ENCODE measurements at regions not wholly inside any gene's neighbourhood (a gene's known extent, or its start where the extent isn't known, plus 50 kb on each side); places are given as distances from the start of the nearest gene placed in this dataset.

DNA sequence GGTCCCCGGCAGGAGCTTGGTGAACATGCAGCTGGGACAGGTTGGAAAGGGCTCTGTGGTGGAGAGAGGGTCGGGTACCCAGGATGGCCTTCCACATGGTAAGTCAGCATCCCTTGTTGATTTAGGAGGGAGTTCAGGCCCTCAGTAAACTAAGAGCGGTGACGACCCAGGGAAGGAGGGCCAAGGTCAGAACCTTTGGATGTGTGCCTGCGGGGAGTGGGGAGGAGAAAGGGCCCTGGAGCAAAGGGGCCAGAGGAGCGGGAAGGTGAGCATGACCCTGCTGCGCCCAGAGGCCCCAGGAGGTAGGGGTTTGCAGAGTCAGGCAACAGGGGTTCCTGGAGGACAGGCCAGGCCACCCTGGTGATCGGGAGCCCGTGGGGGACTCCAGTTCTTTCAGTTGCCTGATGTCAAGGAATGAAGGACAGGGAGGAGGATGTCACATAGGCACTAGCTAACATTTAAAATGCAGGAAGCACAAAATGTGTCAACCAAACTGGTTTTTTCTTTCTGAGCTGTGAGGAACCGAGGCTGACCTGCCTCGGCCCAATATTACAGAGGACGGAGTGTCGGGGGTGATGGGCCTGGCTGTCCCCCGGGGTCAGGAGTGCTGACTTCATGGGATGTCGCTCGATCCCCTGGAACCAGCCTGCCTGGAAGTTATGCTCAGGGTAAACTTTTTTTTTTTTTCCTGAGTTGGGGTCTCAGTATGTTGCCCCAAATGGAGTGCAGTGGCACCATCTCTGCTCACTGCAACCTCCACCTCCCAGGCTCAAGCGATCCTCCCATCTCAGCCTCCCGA is 117.4 kb upstream of the SLC45A1 start:
- H2BK5ac ChIP-seq (ENCODE audit: low read depth, low read length, poor library complexity, severe bottlenecking), result peak overlapping the region; percentile 97
- H4K91ac ChIP-seq (ENCODE audit: insufficient read depth, low read depth, low read length), result peak overlapping the region; percentile 98
- in situ Hi-C loops (cut with MboI; ENCODE audit: low sequenced_read_pairs) (no loop called here), dilution Hi-C loops (cut with HindIII; ENCODE audit: low sequenced_read_pairs, unreplicated experiment) (no loop called here), intact Hi-C loops (cut with micrococcal nuclease) (loop anchor here (5.0 kb wide), 2 partner anchors 103 to 173 kb away; partner anchors contain the start of gene ERRFI1)
- peak overlapping the region; percentile 98 for H2BK20ac ChIP-seq (ENCODE audit: low read depth, low read length)
- TF ChIP-seq, protein P1, sequence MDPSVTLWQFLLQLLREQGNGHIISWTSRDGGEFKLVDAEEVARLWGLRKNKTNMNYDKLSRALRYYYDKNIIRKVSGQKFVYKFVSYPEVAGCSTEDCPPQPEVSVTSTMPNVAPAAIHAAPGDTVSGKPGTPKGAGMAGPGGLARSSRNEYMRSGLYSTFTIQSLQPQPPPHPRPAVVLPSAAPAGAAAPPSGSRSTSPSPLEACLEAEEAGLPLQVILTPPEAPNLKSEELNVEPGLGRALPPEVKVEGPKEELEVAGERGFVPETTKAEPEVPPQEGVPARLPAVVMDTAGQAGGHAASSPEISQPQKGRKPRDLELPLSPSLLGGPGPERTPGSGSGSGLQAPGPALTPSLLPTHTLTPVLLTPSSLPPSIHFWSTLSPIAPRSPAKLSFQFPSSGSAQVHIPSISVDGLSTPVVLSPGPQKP (IDR thresholded peaks at IDR 0.05; ENCODE audit: borderline replicate concordance, low read depth, low read length), result no peak
- TF ChIP-seq SMC3 (IDR thresholded peaks at IDR 0.05; ENCODE audit: low read depth, low read length) (no peak), RFX5 (IDR thresholded peaks at IDR 0.05; ENCODE audit: low read depth, low read length) (no peak), MXI1 (IDR thresholded peaks at IDR 0.05; ENCODE audit: borderline replicate concordance, low read depth, low read length) (no peak), FOS (IDR thresholded peaks at IDR 0.05; ENCODE audit: low read depth, low read length) (no peak), MAFK (IDR thresholded peaks at IDR 0.05; ENCODE audit: low read depth, low read length) (no peak), POLR2A (IDR thresholded peaks at IDR 0.05; ENCODE audit: low read depth, low read length) (no peak), RAD21 (IDR thresholded peaks at IDR 0.05; ENCODE audit: low read length) (no peak)
- TF ChIP-seq, protein P2, sequence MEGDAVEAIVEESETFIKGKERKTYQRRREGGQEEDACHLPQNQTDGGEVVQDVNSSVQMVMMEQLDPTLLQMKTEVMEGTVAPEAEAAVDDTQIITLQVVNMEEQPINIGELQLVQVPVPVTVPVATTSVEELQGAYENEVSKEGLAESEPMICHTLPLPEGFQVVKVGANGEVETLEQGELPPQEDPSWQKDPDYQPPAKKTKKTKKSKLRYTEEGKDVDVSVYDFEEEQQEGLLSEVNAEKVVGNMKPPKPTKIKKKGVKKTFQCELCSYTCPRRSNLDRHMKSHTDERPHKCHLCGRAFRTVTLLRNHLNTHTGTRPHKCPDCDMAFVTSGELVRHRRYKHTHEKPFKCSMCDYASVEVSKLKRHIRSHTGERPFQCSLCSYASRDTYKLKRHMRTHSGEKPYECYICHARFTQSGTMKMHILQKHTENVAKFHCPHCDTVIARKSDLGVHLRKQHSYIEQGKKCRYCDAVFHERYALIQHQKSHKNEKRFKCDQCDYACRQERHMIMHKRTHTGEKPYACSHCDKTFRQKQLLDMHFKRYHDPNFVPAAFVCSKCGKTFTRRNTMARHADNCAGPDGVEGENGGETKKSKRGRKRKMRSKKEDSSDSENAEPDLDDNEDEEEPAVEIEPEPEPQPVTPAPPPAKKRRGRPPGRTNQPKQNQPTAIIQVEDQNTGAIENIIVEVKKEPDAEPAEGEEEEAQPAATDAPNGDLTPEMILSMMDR (conservative IDR thresholded peaks at IDR 0.05; ENCODE audit: low read depth, low read length), result no peak
- WGBS, 2 experiments (ENCODE audit: extremely low coverage in 2 of 2, insufficient read length in 1 of 2), result 91% methylated on average over 8 of the region's 18 CpGs; no CpG with 5 or more reads in 1 of the 2 experiments
- no peak overlapping the region for H2AFZ ChIP-seq (replicated peaks; ENCODE audit: low read length, poor library complexity)
- H3K4me3 ChIP-seq (ENCODE audit: insufficient read depth, low read depth, low read length), result no peak overlapping the region
- H3K4me1 ChIP-seq (ENCODE audit: control insufficient read depth, insufficient read depth, low read length), result peaks cover 41% of the 10 kb centered on the region
- H4K20me1 ChIP-seq (ENCODE audit: insufficient read depth, low read length), result no peaks in the 10 kb centered on the region
- BruUV-seq (replicated peaks), result no TSS peak
- no peak overlapping the region for H3K4me2 ChIP-seq (ENCODE audit: low read depth, low read length)
- H3K27me3 ChIP-seq (ENCODE audit: control insufficient read depth, insufficient read depth, low read length), result no peaks in the 10 kb centered on the region
- peak overlapping the region; percentile 95 for H3K18ac ChIP-seq (ENCODE audit: low read depth, low read length)
- peaks cover 31% of the 10 kb centered on the region for H3K9me1 ChIP-seq (ENCODE audit: insufficient read depth, low read length)
- no peak overlapping the region for H3K56ac ChIP-seq (ENCODE audit: extremely low read depth, insufficient read depth, low read length)
- H2BK120ac ChIP-seq (ENCODE audit: low read depth, low read length), result peak overlapping the region; percentile 99
- no peaks in the 10 kb centered on the region for H3K36me3 ChIP-seq (ENCODE audit: control insufficient read depth, insufficient read depth, low read length)
- DNase-seq (no peak), ATAC-seq (ENCODE audit: low read depth) (no peak)
- H3K9me3 ChIP-seq (ENCODE audit: control insufficient read depth, insufficient read depth, low read length), result no peaks in the 10 kb centered on the region
- peak overlapping the region; percentile 100 for H3K4ac ChIP-seq (ENCODE audit: low read depth, low read length)
- peak overlapping the region; percentile 92 to 96 for H4K8ac ChIP-seq (ENCODE audit: low read depth in 2 of 2, low read length in 2 of 2)
- H2BK15ac ChIP-seq (ENCODE audit: low read depth, low read length), result peak overlapping the region; percentile 93
- CTCF ChIA-PET, result interaction anchor here (0.6 kb wide), 1 partner anchor 163 kb away, joined by 6 read pairs; no protein-coding TSS in a partner anchor
- peak overlapping the region; percentile 98 for H2AK5ac ChIP-seq (ENCODE audit: low read depth, low read length)
- H3K14ac ChIP-seq (replicated peaks; ENCODE audit: low read depth, low read length), result peak overlapping the region; percentile 99
- H2AK9ac ChIP-seq (replicated peaks; ENCODE audit: low read depth, low read length, poor library complexity), result peak overlapping the region; percentile 71
- peaks cover 0 to 10% of the 10 kb centered on the region in 2 experiments; a peak in 2 of 4 replicates for H3K79me1 ChIP-seq (ENCODE audit: low read depth in 1 of 2, low read length in 2 of 2)
- H3K23ac ChIP-seq (ENCODE audit: low read depth, low read length), result no peak overlapping the region
- POLR2A ChIA-PET (ENCODE audit: unreplicated experiment), result no interaction called here
- peak overlapping the region; percentile 94 for H4K5ac ChIP-seq (ENCODE audit: low read depth, low read length)
- H3K27ac ChIP-seq (ENCODE audit: insufficient read depth, low read length), result peak overlapping the region; percentile 97
- H3K9ac ChIP-seq (ENCODE audit: low read depth, low read length), result peak overlapping the region; percentile 86
